ENCODE measurements at regions not wholly inside any gene's neighbourhood (a gene's known extent, or its start where the extent isn't known, plus 50 kb on each side); places are given as distances from the start of the nearest gene placed in this dataset.

DNA sequence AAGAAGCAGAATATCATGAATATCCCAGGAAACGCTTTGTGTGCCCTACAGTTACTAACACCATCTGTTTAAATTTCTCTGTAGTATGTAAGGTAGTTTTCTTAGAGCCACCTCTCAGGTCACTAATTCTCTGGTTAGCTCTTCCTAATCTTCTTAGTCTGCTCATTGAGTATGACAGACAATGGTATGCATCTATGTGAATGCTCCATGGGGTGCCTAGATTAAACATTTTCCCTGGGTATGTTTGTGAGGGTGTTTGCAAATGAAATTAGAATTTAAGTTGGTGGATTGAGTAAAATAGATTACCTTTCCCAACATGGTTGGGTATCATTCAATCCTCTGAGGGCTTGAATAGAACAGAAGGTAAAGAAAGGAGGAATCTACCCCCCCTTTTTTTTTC, 233.0 kb downstream of the PCDH18 start:
- TF ChIP-seq, protein P1, sequence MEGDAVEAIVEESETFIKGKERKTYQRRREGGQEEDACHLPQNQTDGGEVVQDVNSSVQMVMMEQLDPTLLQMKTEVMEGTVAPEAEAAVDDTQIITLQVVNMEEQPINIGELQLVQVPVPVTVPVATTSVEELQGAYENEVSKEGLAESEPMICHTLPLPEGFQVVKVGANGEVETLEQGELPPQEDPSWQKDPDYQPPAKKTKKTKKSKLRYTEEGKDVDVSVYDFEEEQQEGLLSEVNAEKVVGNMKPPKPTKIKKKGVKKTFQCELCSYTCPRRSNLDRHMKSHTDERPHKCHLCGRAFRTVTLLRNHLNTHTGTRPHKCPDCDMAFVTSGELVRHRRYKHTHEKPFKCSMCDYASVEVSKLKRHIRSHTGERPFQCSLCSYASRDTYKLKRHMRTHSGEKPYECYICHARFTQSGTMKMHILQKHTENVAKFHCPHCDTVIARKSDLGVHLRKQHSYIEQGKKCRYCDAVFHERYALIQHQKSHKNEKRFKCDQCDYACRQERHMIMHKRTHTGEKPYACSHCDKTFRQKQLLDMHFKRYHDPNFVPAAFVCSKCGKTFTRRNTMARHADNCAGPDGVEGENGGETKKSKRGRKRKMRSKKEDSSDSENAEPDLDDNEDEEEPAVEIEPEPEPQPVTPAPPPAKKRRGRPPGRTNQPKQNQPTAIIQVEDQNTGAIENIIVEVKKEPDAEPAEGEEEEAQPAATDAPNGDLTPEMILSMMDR (IDR thresholded peaks at IDR 0.05): no peak
- no peak for TF ChIP-seq POLR2A (IDR thresholded peaks at IDR 0.05)
- no peak for TF ChIP-seq POLR2AphosphoS5 (IDR thresholded peaks at IDR 0.05; ENCODE audit: insufficient read depth in 1 of 2, low read depth in 1 of 2)

All from vagina (tissue), 2 donors.